Activated CD8-positive, alpha-beta T cell treated with anti-CD3 and anti-CD28 coated beads, Interleukin-2, amount 10 ng/mL, durations not matched to agents 7 days and 5 days (primary cell): ENCODE measurements at regions not wholly inside any gene's neighbourhood (a gene's known extent, or its start where the extent isn't known, plus 50 kb on each side); places are given as distances from the start of the nearest gene placed in this dataset.

Experiments
- ATAC-seq: fragments of 150-1000 bp; cut with Tn5 transposase; one replicate; pipeline ENCODE4 v1.10.0; 2021; ENCODE audit warnings: moderate library complexity
- CTCF ChIA-PET: fragments of 350-600 bp; sonication (Branson Sonifier 250); formaldehyde crosslinking; loops from one replicate; lab custom pipeline; 2021; ENCODE audit warnings: antibody characterized with exemption; lab: Charles Lee
- POLR2A ChIA-PET: fragments of 350-600 bp; sonication (Branson Sonifier 250); formaldehyde crosslinking; loops from one replicate; lab custom pipeline; 2021; ENCODE audit warnings: antibody characterized with exemption; lab: Charles Lee
- DNase-seq: peaks from one replicate; pipeline ENCODE4 v3.0.0-alpha.2; 2020
- H3K27ac Mint-ChIP-seq: one replicate; pipeline ENCODE4 v1.8.0; 2021; ENCODE audit warnings: mild to moderate bottlenecking, mixed read lengths
- H3K27me3 Mint-ChIP-seq: one replicate; pipeline ENCODE4 v1.8.0; 2021; ENCODE audit warnings: low read depth, mixed read lengths
- H3K36me3 Mint-ChIP-seq: one replicate; pipeline ENCODE4 v1.8.0; 2021; ENCODE audit warnings: low read depth, mixed read lengths
- H3K4me1 Mint-ChIP-seq: one replicate; pipeline ENCODE4 v1.8.0; 2021; ENCODE audit warnings: low read depth, mixed read lengths
- H3K4me3 Mint-ChIP-seq: one replicate; pipeline ENCODE4 v1.8.0; 2021; ENCODE audit warnings: mild to moderate bottlenecking, mixed read lengths
- H3K9me3 Mint-ChIP-seq: one replicate; pipeline ENCODE4 v1.8.0; 2022; ENCODE audit warnings: mixed read lengths; ENCODE audit not compliant: insufficient read depth

GRCh38 chr7:80082213-80082612 is 52.4 kb upstream of the GNAI1 start:
- Mint-ChIP-seq H3K36me3 (no peaks in the 10 kb centered on the region), H3K27ac (no peak overlapping the region), H3K4me1 (peaks cover 9% of the 10 kb centered on the region), H3K27me3 (no peaks in the 10 kb centered on the region), H3K9me3 (no peaks in the 10 kb centered on the region), H3K4me3 (no peak overlapping the region)
- ATAC-seq (no peak), DNase-seq (no peak)
- ChIA-PET POLR2A (no interaction called here), CTCF (no interaction called here)

GRCh38 chr7:80078886-80079285 is 55.7 kb upstream of the GNAI1 start:
- CTCF ChIA-PET = interaction anchor here (0.7 to 1.3 kb wide), 3 partner anchors 18 to 129 kb away, joined by 4 to 5 read pairs (median 5); partner anchors contain the start of gene GNAI1
- peaks cover 9% of the 10 kb centered on the region for H3K4me1 Mint-ChIP-seq
- H3K4me3 Mint-ChIP-seq = no peak overlapping the region
- H3K9me3 Mint-ChIP-seq = no peaks in the 10 kb centered on the region
- no peaks in the 10 kb centered on the region for H3K36me3 Mint-ChIP-seq
- H3K27me3 Mint-ChIP-seq = no peaks in the 10 kb centered on the region
- no peak overlapping the region for H3K27ac Mint-ChIP-seq
- ATAC-seq (no peak), DNase-seq (no peak)
- POLR2A ChIA-PET = no interaction called here

- H3K36me3 Mint-ChIP-seq = no peaks in the 10 kb centered on the region
- peak overlapping the region; percentile 60 for H3K4me3 Mint-ChIP-seq
- H3K27me3 Mint-ChIP-seq = no peaks in the 10 kb centered on the region
- no peaks in the 10 kb centered on the region for H3K9me3 Mint-ChIP-seq
- DNase-seq (no peak), ATAC-seq (peak; percentile 63)
- H3K4me1 Mint-ChIP-seq = peaks cover 9% of the 10 kb centered on the region
- ChIA-PET CTCF (interaction anchor here (1.3 kb wide), 2 partner anchors 57 to 130 kb away, joined by 4 to 5 read pairs; partner anchors contain the start of gene GNAI1), POLR2A (no interaction called here)
- H3K27ac Mint-ChIP-seq = peak overlapping the region; percentile 7
Measured at GRCh38 chr7:80078159-80078731, 56.4 kb upstream of the GNAI1 start.

DNA sequence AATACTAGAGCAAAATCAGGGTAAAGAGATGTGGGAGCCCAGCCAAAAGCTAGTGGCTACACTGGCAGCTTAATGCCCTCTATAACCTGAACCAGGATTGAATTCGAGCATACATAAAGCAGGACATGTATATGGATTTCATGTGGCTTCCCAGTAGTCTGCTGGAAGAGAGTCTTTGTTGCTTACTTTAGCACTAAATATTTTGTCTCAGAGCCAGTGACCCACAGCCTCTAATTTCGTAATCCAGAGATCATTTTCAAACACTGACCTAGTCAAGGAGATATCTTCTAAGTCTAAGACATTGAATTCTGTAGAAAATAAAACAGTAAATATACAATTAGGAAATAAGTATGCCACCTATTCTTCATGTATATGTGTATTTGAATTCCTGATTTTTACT is 64.2 kb upstream of the GNAI1 start:
- CTCF ChIA-PET = no interaction called here
- ATAC-seq (no peak), DNase-seq (no peak)
- Mint-ChIP-seq H3K9me3 (peaks cover 4% of the 10 kb centered on the region), H3K4me3 (no peak overlapping the region), H3K36me3 (no peaks in the 10 kb centered on the region), H3K4me1 (no peaks in the 10 kb centered on the region), H3K27ac (no peak overlapping the region), H3K27me3 (no peaks in the 10 kb centered on the region)
- POLR2A ChIA-PET = no interaction called here

DNA sequence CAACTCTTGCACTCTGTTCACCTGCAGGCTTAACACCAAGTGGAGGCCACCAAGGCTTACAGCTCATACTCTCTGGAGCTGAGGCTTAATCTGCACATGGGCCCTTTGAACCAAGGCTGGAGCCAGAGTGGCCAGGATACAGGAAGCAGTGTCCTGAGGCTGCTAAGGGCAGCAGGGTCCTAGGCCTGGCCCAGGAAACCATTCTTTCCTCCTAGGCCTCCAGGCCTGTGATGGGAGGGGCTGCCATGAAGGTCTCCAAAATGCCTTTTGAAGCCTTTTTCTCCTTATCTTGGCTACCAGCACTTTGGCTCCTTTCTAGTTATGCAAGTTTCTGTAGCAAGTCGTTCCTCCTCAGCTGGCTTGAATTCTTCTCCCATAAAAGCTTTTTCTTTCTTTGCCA is 68.0 kb upstream of the GNAI1 start:
- H3K4me1 Mint-ChIP-seq = no peaks in the 10 kb centered on the region
- ChIA-PET POLR2A (no interaction called here), CTCF (no interaction called here)
- H3K27me3 Mint-ChIP-seq = no peaks in the 10 kb centered on the region
- DNase-seq (no peak), ATAC-seq (no peak)
- H3K27ac Mint-ChIP-seq = no peak overlapping the region
- H3K9me3 Mint-ChIP-seq = peaks cover 4% of the 10 kb centered on the region
- no peak overlapping the region for H3K4me3 Mint-ChIP-seq
- H3K36me3 Mint-ChIP-seq = no peaks in the 10 kb centered on the region

GRCh38 chr7:80063834-80064233 is 70.8 kb upstream of the GNAI1 start:
- no peak overlapping the region for H3K4me3 Mint-ChIP-seq
- no peaks in the 10 kb centered on the region for H3K4me1 Mint-ChIP-seq
- peaks cover 4% of the 10 kb centered on the region for H3K9me3 Mint-ChIP-seq
- CTCF ChIA-PET = no interaction called here
- DNase-seq (no peak), ATAC-seq (no peak)
- POLR2A ChIA-PET = no interaction called here
- no peaks in the 10 kb centered on the region for H3K27me3 Mint-ChIP-seq
- no peak overlapping the region for H3K27ac Mint-ChIP-seq
- H3K36me3 Mint-ChIP-seq = no peaks in the 10 kb centered on the region

- ATAC-seq (no peak), DNase-seq (no peak)
- Mint-ChIP-seq H3K9me3 (no peaks in the 10 kb centered on the region), H3K27ac (no peak overlapping the region), H3K36me3 (no peaks in the 10 kb centered on the region), H3K4me1 (no peaks in the 10 kb centered on the region), H3K4me3 (no peak overlapping the region), H3K27me3 (no peaks in the 10 kb centered on the region)
- CTCF ChIA-PET = interaction anchor here (0.8 to 1.6 kb wide), 5 partner anchors 13 to 54 kb away, joined by 3 to 5 read pairs (median 3); no protein-coding TSS in a partner anchor
- POLR2A ChIA-PET = no interaction called here
Measured at GRCh38 chr7:80060218-80060806, 74.3 kb upstream of the GNAI1 start.

- CTCF ChIA-PET = no interaction called here
- POLR2A ChIA-PET = no interaction called here
Measured at GRCh38 chr7:80057488-80057887, 77.1 kb upstream of the GNAI1 start.

DNA sequence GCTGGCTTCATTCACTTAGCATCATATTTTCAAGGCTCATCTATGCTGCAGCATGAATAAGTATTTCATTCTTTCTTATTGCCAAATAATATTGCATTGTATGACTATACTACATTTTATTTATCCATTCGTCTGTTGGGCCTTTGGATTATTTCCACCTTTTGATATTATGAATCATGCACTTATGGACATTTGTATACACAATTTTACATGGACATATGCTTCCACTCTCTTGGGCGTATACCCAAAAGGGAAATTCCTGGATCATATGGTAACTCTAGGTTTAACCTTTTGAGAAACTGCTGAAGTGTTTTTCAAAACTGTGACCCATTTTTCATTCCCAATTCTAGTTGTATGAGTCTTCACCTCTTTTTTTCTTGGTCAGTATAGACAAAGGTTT is 80.3 kb upstream of the GNAI1 start:
- no peak for ATAC-seq
- H3K9me3 Mint-ChIP-seq = no peaks in the 10 kb centered on the region
- H3K36me3 Mint-ChIP-seq = no peaks in the 10 kb centered on the region
- no peak for DNase-seq
- H3K27ac Mint-ChIP-seq = no peak overlapping the region
- no peaks in the 10 kb centered on the region for H3K27me3 Mint-ChIP-seq
- H3K4me3 Mint-ChIP-seq = no peak overlapping the region
- H3K4me1 Mint-ChIP-seq = no peaks in the 10 kb centered on the region
- ChIA-PET POLR2A (no interaction called here), CTCF (no interaction called here)

More at GRCh38 chr7:80057488-80057887, 77.1 kb upstream of the GNAI1 start:
- H3K4me1 Mint-ChIP-seq = no peaks in the 10 kb centered on the region
- H3K27me3 Mint-ChIP-seq = no peaks in the 10 kb centered on the region
- H3K36me3 Mint-ChIP-seq = no peaks in the 10 kb centered on the region
- DNase-seq (no peak), ATAC-seq (no peak)
- H3K9me3 Mint-ChIP-seq = no peaks in the 10 kb centered on the region
- H3K27ac Mint-ChIP-seq = no peak overlapping the region
- H3K4me3 Mint-ChIP-seq = no peak overlapping the region

DNA sequence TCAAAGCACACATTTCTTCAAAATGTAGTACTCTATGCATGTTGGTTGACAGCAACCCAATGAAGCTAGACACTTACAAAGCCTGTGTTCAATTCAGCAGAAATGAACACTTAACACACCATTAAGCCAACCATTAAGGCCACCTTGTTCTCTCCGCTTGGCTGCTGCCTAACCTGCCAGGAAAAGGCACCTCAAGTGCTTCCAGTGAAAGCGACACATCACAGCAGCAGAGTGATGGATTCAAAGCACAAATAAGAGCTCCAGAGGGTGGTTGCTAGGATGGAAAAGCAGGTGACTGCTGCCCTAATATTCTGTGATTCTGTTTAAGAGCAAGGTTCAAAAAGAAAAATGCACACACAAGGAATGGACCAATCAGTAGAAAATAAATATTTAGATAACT is 81.5 kb upstream of the GNAI1 start:
- no peaks in the 10 kb centered on the region for H3K4me1 Mint-ChIP-seq
- ChIA-PET CTCF (no interaction called here), POLR2A (no interaction called here)
- no peaks in the 10 kb centered on the region for H3K36me3 Mint-ChIP-seq
- no peak overlapping the region for H3K4me3 Mint-ChIP-seq
- H3K9me3 Mint-ChIP-seq = no peaks in the 10 kb centered on the region
- no peak overlapping the region for H3K27ac Mint-ChIP-seq
- no peaks in the 10 kb centered on the region for H3K27me3 Mint-ChIP-seq
- ATAC-seq (no peak), DNase-seq (no peak)

- H3K27ac Mint-ChIP-seq = no peak overlapping the region
- DNase-seq = no peak
- no peak for ATAC-seq
Measured at GRCh38 chr7:80047856-80048459, 86.7 kb upstream of the GNAI1 start.

DNA sequence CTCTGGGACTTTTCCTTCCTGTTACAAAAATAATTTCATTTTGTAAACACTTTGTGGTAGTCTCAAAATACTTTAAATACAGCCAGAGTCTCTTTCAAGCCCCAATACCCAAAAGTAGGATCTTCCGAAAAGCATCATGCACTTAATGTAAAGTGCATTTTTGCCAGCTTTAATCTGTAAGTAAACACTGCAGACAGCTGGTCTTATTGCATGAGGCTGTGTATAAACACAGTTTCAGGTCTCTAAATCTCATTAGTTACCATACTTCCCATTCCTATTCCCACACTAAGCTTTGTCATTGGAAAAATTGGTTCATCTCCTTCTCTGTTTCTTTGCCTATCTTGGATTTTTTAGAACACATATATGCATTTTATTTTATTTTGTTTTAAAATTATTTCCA is 87.6 kb upstream of the GNAI1 start:
- Mint-ChIP-seq H3K9me3 (no peaks in the 10 kb centered on the region), H3K4me1 (no peaks in the 10 kb centered on the region), H3K27ac (no peak overlapping the region), H3K36me3 (no peaks in the 10 kb centered on the region), H3K4me3 (no peak overlapping the region), H3K27me3 (no peaks in the 10 kb centered on the region)
- POLR2A ChIA-PET = no interaction called here
- DNase-seq = no peak
- CTCF ChIA-PET = interaction anchor here (1.2 kb wide), 1 partner anchor 13 kb away, joined by 3 read pairs; no protein-coding TSS in a partner anchor
- ATAC-seq = no peak

More at GRCh38 chr7:80047856-80048459, 86.7 kb upstream of the GNAI1 start:
- Mint-ChIP-seq H3K4me3 (no peak overlapping the region), H3K9me3 (no peaks in the 10 kb centered on the region), H3K27me3 (no peaks in the 10 kb centered on the region), H3K4me1 (no peaks in the 10 kb centered on the region), H3K36me3 (no peaks in the 10 kb centered on the region)
- ChIA-PET CTCF (interaction anchor here (0.6 to 1.7 kb wide), 2 partner anchors 12 to 750 kb away, joined by 3 to 5 read pairs; no protein-coding TSS in a partner anchor), POLR2A (no interaction called here)
